UCSD-AML1 (cell line): ENCODE measurements at regions not wholly inside any gene's neighbourhood (a gene's known extent, or its start where the extent isn't known, plus 50 kb on each side); places are given as distances from the start of the nearest gene placed in this dataset.

Experiments used
- DNase-seq: peaks from one replicate; lab custom pipeline; 2025; ENCODE audit not compliant: unreplicated experiment; lab: John Stamatoyannopoulos, UW

DNA sequence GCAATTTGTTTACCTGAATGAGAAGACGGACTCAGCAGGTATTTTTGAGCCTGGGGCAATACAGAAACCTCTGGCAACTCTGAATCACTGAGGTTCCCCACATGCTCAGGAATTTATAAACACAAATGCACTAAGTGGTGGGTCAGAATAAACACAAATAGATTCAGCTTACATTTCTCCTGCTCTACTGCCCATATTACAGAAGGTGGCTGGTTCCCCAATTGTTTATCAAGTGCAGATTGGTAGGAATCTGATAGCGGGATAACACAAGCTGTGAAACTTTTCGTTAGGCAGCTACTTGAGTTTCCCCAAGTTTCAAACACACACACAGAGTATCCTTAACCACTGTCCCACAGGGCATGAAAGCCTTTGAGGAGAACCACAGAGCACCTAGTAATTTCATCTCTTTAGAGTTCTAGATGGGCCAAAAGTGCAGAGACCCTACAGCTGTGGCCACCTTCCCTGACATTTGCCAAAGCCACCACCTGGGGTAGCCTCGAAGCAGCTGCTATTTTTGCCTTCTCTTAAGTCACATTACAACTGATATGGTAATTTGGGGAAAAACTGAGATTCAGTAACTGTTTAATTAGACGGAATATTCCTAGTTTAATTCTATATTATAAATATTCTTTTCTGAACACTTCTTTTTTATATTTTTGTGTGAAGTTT is 204.2 kb upstream of the PTCHD4 start:
- no peak for DNase-seq

DNA sequence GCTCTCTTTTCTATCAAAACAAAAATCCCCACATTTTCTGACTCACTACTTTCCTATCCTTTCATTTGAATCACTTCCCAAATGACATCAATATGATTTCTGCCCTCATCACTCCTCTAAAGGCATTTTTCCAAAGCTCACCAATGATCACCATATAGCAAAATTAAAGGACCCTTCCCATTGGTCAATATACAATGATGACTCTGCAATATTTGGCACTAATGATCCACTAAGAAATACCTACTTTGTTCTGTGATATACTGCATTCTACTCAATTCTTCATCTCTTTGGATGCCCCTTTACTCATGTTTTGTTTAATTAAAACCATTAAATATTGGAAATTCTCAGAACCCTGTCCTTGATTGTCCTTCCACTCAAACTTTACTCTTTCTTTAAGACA is 200.3 kb upstream of the PTCHD4 start:
- no peak for DNase-seq

GRCh38 chr6:48307573-48307972 is 196.6 kb upstream of the PTCHD4 start:
- no peak for DNase-seq

DNA sequence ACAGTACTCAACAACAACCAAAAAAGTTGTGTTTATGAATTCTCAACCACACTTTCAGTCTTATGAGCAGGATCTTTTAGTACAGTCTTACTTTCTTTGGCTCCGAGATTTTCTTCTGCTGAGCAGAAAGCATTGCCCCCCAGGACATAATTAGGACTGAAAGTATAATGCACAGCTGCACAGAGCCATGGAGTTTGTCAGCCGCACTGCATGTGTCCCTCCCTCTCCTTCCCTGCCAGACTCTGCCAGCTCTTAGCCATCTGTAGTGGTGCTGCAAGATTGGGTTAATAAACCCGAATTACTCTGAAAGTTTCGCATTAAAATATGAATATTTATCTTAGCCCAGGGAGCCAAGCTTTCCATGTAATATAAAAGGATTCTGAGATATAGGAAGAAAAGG is 179.6 kb upstream of the PTCHD4 start:
- no peak for DNase-seq

DNA sequence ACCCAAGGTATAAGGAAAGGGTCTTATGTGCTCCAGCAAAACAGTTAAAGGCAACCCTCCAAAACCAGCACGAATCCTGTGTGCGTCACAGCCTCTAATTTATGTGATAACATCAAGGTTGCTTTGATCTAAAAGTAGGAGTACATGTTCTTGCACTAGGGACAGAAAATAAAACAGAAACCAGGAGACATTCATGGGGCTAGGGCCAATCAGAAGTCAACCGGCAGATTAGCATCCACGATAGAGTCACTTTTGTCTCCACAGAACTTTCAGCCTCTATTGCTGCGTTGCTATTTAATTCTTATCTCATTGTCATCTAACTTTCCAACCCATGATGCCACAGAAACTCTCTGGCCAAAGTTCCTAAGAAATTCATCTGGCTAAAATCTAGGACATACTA is 178.8 kb upstream of the PTCHD4 start:
- no peak for DNase-seq

DNA sequence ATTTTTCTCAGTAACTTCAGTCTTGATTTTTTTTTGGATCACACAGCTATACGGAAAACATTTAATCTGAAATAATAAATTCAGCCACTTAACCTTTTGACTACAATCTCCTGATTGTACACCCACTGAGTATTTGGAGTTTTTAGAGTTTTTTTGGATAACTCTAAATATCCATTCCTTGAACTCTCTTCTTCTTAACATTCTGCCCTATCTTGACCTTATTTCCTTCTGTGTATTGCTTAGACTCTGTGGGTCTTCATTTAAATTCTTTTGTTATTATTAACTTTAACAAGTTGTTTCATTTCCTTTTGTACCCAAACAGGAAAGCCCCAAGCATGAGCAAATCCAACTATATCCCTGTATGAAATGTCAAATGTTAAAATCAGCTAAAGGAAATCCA is 170.2 kb upstream of the PTCHD4 start:
- DNase-seq: no peak

DNA sequence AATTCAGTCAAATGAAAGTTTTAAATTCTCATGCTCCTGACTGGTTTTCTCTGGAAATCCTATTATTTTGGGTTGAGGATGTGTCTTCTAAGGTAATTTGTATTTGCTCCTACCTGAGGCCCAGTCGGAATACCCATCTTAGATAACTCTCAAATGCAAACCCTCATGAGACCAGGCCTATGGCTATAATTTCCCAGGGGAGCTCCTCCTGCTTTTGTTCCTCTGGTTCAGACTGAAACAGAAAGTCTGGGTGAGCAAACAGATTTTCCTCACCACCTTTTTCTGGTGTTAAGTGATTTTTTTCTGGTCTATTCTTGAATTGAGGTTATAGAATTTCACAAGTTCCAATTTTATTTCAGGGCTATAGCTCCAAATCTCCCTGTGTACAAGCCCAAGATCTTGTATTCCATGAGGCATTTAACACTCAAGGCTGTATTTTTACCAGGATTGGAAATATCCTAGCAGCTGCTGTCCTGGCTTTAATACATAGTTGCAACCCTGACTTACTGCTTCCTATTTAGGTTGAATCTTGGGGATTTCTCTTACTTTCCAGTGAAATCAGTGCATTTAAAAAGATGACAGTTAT is 169.1 kb upstream of the PTCHD4 start:
- DNase-seq: no peak

DNA sequence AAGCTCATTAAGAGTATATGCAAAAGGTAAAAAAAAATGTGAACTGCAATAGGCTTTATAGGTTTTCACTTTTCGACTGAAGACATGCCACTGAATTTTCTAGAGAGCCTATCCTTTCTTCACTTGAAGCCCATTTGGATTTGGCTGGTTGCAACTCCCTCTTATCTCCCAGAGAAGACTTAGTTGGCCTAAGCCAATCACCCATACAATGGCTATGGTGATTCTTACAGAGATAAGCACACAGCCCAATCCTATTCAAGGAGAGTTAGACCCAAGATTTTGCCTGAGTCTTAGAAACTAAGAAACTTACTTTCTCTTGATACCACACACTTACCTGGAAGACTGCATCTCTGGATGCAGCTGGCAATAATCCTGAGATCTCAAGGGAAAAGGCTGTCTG is 167.3 kb upstream of the PTCHD4 start:
- no peak for DNase-seq

DNA sequence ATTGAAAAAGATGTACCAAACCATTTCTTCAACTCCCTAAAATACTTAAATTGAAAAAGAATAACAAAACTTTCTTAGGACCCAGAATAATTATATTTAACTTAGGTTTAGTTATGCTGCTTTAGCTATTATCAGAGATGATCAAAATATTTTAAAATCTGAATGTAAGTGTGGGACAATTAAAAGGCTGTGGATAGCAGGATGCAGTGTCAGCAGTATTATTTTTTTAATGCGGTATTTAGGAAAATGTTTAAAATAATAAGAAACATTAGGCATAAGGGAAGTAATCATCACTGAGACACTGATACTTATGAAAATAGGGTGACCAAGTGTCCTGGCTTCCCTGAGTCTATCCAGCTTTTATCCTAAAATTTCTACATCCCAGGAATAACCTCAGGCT is 161.5 kb upstream of the PTCHD4 start:
- DNase-seq: no peak

DNA sequence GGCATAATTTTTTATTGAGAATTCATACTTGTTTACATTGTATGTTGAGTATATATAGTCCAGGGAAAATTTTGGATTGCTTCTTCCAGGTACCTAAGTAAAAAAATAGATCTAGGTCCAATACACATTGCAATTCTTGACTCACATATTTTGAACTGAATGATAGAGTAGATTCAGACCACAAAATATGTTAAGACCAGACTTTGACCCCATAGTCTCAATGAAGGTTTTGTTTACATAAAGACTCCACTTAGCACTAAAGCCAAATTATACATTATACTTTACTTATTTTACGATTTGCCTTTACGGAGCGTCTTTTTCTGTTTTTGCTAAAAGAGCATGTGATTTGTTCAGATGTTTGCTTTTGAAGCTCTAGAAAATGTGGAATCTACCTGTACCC is 144.1 kb upstream of the PTCHD4 start:
- no peak for DNase-seq

GRCh38 chr6:48249071-48249470 is 138.1 kb upstream of the PTCHD4 start:
- no peak for DNase-seq

GRCh38 chr6:48243071-48243470 is 132.1 kb upstream of the PTCHD4 start:
- DNase-seq: no peak

GRCh38 chr6:48240287-48240686 is 129.3 kb upstream of the PTCHD4 start:
- DNase-seq: no peak

DNA sequence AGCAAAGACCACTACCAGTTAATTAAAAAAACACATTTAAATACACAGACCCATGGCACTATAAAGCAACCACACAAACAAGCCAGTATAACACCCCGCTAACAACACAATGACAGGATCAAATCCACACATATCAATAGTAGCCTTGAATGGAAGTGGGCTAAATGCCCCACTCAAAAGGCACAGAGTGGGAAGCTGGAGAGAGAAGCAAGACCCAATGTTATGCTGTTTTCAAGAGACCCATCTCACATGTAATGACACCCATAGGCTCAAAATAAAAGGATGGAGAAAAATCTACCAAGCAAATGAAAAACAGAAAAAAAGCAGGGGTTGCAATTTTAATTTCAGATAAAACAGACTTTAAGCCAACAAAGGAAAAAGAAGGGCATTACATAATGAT is 125.4 kb upstream of the PTCHD4 start:
- DNase-seq: no peak

DNA sequence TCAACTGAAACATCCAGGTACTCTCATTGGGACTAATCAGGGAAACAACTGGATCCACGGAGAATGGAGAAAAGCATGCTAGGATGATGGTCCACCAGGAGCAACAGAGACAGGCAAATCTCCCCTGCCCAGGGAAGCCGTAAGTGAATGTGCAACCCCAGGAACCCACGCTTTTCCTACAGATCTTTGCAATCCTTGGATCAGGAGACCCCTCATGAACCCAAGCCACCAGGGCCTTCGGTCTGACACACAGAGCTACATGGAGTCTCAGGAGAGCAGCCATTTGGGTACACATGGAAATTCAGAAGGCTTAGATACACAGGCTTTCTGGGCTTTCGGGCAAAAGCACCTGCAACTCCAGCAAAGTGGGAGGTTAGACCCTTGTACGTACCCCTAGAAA is 122.1 kb upstream of the PTCHD4 start:
- no peak for DNase-seq

DNA sequence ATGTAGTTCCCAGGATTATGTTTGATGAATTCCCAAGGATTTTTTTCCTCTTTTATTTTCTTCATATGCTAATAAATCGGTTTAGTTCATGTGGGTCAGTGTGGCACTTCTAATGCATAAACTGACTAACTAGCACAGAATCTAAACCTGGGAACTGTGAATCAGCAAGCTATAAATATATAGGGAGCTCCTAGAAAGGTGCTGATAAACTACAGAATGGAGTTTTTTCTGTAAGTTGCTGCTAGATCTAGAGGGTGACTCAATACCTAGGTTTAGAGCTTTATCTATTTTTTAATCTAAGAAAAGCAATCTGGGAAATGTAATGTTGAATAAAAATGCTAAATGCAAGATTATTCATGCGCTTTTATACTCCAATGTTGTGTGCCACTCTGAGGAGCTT is 118.8 kb upstream of the PTCHD4 start:
- DNase-seq: no peak

GRCh38 chr6:48222241-48222640 is 111.2 kb upstream of the PTCHD4 start:
- no peak for DNase-seq

DNA sequence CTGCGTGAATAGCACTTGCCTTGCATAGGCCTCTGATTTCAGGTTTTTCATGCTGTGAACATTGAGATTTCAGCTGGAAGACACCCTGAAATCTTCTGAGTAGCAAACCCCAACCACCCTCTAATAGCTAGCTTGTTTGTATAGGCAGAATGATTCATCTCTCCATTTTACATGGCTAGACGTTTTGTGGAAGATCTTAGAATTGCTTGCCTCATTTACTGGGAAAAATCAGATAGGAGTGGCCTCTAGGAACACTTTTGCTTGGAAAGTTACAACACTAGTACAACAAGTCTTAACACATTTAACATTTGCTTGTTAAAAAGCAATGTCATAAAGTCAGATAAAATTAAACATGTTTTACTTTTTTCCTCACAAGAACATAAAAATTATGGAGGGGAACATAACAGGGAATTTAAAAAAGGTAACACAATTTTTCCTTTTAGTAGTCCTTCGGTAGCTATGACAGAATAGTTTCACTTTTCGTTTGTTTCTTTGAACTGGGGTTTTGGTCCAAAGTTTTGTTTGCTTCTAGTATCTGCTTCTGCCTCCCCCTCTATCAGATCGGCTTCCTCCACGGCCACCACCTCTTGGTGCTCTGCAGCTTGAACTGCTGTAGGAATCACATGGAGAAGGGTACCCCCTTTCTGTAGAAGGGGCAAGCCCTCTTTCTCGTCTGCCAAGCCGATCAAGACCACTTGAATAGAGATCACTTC is 102.2 kb upstream of the PTCHD4 start:
- DNase-seq: no peak

- no peak for DNase-seq
These were observed 101.5 kb upstream of the PTCHD4 start for GRCh38 chr6:48212501-48212900.

GRCh38 chr6:48206091-48206490 is 95.1 kb upstream of the PTCHD4 start:
- DNase-seq: no peak

DNA sequence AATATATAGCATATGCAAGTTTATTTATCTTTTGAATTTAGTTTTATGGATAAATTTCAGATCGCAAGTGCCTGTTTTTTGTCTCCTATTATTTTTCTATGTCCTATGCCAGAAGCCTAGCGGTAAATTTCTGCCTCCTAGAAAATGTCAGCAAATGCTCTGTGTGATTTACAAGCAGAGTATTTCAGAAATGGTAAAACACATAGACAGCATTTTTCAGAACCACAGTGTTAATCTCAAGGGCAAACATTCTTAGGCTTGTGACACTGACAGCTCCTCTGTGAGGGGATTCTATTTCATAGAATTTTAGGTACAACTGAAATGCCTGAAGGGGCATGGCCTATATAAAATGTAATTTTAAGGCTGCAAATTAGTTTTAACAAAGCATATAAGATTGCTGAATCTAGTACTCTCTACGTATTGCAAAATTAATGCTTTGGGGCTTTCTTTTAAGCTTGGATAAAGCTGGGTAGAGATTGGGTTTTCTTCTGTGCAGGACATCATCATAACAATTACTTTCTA is 89.9 kb upstream of the PTCHD4 start:
- no peak for DNase-seq

DNA sequence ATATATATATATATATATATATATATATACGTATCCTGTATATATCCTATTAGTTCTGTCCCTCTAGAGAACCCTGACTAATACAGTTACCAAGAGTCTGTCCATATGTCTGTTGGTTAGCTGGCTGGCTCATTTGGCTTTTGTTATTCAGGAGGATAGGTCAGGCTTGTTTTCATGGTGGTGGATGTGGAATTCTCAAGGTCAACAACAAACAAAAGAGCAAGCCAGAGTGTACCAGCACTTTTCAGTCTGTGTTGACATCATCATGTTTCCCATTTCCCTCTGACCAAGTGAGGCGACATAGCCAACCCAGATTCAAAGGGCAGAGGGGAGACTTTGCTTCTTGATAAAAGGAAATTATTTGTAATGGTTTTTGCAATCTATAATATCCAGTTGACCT is 88.5 kb upstream of the PTCHD4 start:
- DNase-seq: no peak
